WERI-Rb-1 (cell line): ENCODE measurements at regions not wholly inside any gene's neighbourhood (a gene's known extent, or its start where the extent isn't known, plus 50 kb on each side); places are given as distances from the start of the nearest gene placed in this dataset.

Experiments
- DNase-seq: peaks from one replicate; pipeline ENCODE4 v3.0.0-alpha.2; 2020
- H3K27ac ChIP-seq: fragments of 250-450 bp; sonication (Bioruptor Pico); 2 replicates; pipeline ENCODE4 v1.5.1; 2020; ENCODE audit warnings: mild to moderate bottlenecking, moderate library complexity
- H3K27me3 ChIP-seq: fragments of 250-450 bp; sonication (Bioruptor Pico); 2 replicates; pipeline ENCODE4 v1.5.1; 2021; ENCODE audit warnings: mild to moderate bottlenecking, low read depth, moderate library complexity; ENCODE audit not compliant: insufficient read depth, severe bottlenecking
- H3K36me3 ChIP-seq: fragments of 250-450 bp; sonication (Bioruptor Pico); 2 replicates; pipeline ENCODE4 v1.5.1; 2020; ENCODE audit warnings: mild to moderate bottlenecking, moderate library complexity
- H3K4me3 ChIP-seq: 2 replicates; pipeline ENCODE4 v1.5.1; 2011; ENCODE audit warnings: low read depth, mild to moderate bottlenecking, control low read depth, low read length
- H3K9me3 ChIP-seq: fragments of 250-450 bp; sonication (Bioruptor Pico); 2 replicates; pipeline ENCODE4 v1.5.1; 2021; ENCODE audit warnings: mild to moderate bottlenecking, moderate library complexity; ENCODE audit not compliant: severe bottlenecking
- CTCF ChIP-seq: IDR thresholded peaks from 2 replicates; pipeline ENCODE4 v1.5.1; 2011; ENCODE audit warnings: low read depth, mild to moderate bottlenecking, control low read depth, inconsistent platforms, low read length

- no peaks in the 10 kb centered on the region for H3K27me3 ChIP-seq
- peak overlapping the region; percentile 55 for H3K4me3 ChIP-seq
- H3K9me3 ChIP-seq = no peaks in the 10 kb centered on the region
- peak; percentile 24; the same call in 1 of the 2 replicates for TF ChIP-seq CTCF
- peak; percentile 94 for DNase-seq
- peak overlapping the region; percentile 89 for H3K27ac ChIP-seq
- peaks cover 11% of the 10 kb centered on the region for H3K36me3 ChIP-seq
These were observed 406.0 kb downstream of the SEC14L1 start for GRCh38 chr17:77546772-77547241.

GRCh38 chr17:77548967-77549366, 408.2 kb downstream of the SEC14L1 start:
- H3K9me3 ChIP-seq = no peaks in the 10 kb centered on the region
- no peak for DNase-seq
- no peak overlapping the region for H3K27ac ChIP-seq
- TF ChIP-seq CTCF = no peak
- H3K27me3 ChIP-seq = no peaks in the 10 kb centered on the region
- H3K4me3 ChIP-seq = no peak overlapping the region
- peaks cover 15% of the 10 kb centered on the region for H3K36me3 ChIP-seq

GRCh38 chr17:77549726-77550366, 408.7 kb upstream of the TNRC6C start:
- no peak for TF ChIP-seq CTCF
- Histone ChIP-seq H3K36me3 (peaks cover 15% of the 10 kb centered on the region), H3K9me3 (no peaks in the 10 kb centered on the region), H3K27me3 (no peaks in the 10 kb centered on the region), H3K4me3 (no peak overlapping the region), H3K27ac (no peak overlapping the region; the same call in 1 of the 2 replicates)
- no peak for DNase-seq

GRCh38 chr17:77553459-77554066, 404.9 kb upstream of the TNRC6C start:
- peaks cover 19% of the 10 kb centered on the region for H3K36me3 ChIP-seq
- H3K27me3 ChIP-seq = no peaks in the 10 kb centered on the region
- no peak for TF ChIP-seq CTCF
- DNase-seq = no peak
- H3K27ac ChIP-seq = no peak overlapping the region
- H3K4me3 ChIP-seq = no peak overlapping the region
- H3K9me3 ChIP-seq = no peaks in the 10 kb centered on the region

GRCh38 chr17:77555121-77555591, 403.3 kb upstream of the TNRC6C start:
- no peak for TF ChIP-seq CTCF
- H3K36me3 ChIP-seq = peaks cover 19% of the 10 kb centered on the region; the same call in 1 of the 2 replicates
- no peak overlapping the region for H3K27ac ChIP-seq
- H3K4me3 ChIP-seq = no peak overlapping the region
- H3K9me3 ChIP-seq = no peaks in the 10 kb centered on the region
- no peaks in the 10 kb centered on the region for H3K27me3 ChIP-seq
- no peak for DNase-seq
